SU-DHL-6 (cell line): ENCODE measurements at regions not wholly inside any gene's neighbourhood (a gene's known extent, or its start where the extent isn't known, plus 50 kb on each side); places are given as distances from the start of the nearest gene placed in this dataset.

Source experiments
- H2AFZ ChIP-seq: fragments of 200-600 bp; sonication (generic); 2 replicates; pipeline ENCODE4 v1.6.1; 2014; ENCODE audit warnings: low read depth, mild to moderate bottlenecking, moderate library complexity, mixed read lengths, antibody characterized with exemption, low read length; ENCODE audit not compliant: severe bottlenecking
- H3F3A ChIP-seq: fragments of 200-600 bp; shearing (Covaris generic); 2 replicates; pipeline ENCODE4 v1.6.0; 2016; ENCODE audit warnings: antibody characterized with exemption, mild to moderate bottlenecking; ENCODE audit not compliant: insufficient read depth
- H3K27ac ChIP-seq: fragments of 200-600 bp; sonication (generic); 2 replicates; pipeline ENCODE4 v1.5.1; 2016; ENCODE audit warnings: low read depth, mild to moderate bottlenecking, low read length, moderate library complexity, mixed read lengths
- H3K27me3 ChIP-seq: fragments of 200-600 bp; sonication (generic), shearing (Covaris generic); 2 replicates; pipeline ENCODE4 v1.6.0; 2014; ENCODE audit warnings: mild to moderate bottlenecking, low read length
- H3K36me3 ChIP-seq: fragments of 200-600 bp; sonication (generic); 2 replicates; pipeline ENCODE4 v1.6.1; 2014; ENCODE audit warnings: mild to moderate bottlenecking, low read length, mixed read lengths
- H3K4me2 ChIP-seq: fragments of 300-600, 200-600 bp; shearing (Covaris generic), sonication (generic); 2 replicates; pipeline ENCODE4 v1.6.0; 2014; ENCODE audit warnings: low read length, low read depth, mild to moderate bottlenecking; ENCODE audit not compliant: poor library complexity, severe bottlenecking
- H3K4me3 ChIP-seq: fragments of 200-600 bp; sonication (generic); 2 replicates; pipeline ENCODE4 v1.5.1; 2014; ENCODE audit warnings: antibody characterized with exemption, low read length, mild to moderate bottlenecking, mixed read lengths; ENCODE audit not compliant: insufficient read depth, poor library complexity, severe bottlenecking
- H3K79me2 ChIP-seq: fragments of 200-600 bp; sonication (generic); 2 replicates; pipeline ENCODE4 v1.6.1; 2014; ENCODE audit warnings: mild to moderate bottlenecking, low read length, moderate library complexity; ENCODE audit not compliant: insufficient read depth
- H3K9ac ChIP-seq: fragments of 200-600 bp; sonication (generic); 2 replicates; pipeline ENCODE4 v1.7.0; 2014; ENCODE audit warnings: mild to moderate bottlenecking, low read length
- H3K9me2 ChIP-seq: fragments of 200-600 bp; sonication (generic); replicated peaks from 2 replicates; pipeline ENCODE4 v1.6.1; 2014; ENCODE audit warnings: low read length; ENCODE audit not compliant: insufficient read depth
- H3K9me3 ChIP-seq: fragments of 200-600 bp; sonication (generic); 2 replicates; pipeline ENCODE4 v1.6.1; 2014; ENCODE audit warnings: low read length, mixed read lengths; ENCODE audit not compliant: insufficient read depth
- H4K20me1 ChIP-seq: fragments of 200-600 bp; sonication (generic); 2 replicates; pipeline ENCODE4 v1.6.1; 2014; ENCODE audit warnings: low read depth, mild to moderate bottlenecking, antibody characterized with exemption, low read length, moderate library complexity, mixed read lengths
- CTCF ChIP-seq: fragments of 200-600 bp; sonication (generic); IDR thresholded peaks from one replicate; pipeline ENCODE4 v1.5.1; 2017; ENCODE audit warnings: antibody characterized with exemption, mild to moderate bottlenecking, low read length, moderate library complexity; ENCODE audit not compliant: insufficient read depth, poor library complexity, severe bottlenecking
- EZH2phosphoT487 ChIP-seq: fragments of 200-600 bp; sonication (generic), shearing (Covaris generic); conservative IDR thresholded peaks from 2 replicates; pipeline ENCODE4 v1.6.1; 2018; ENCODE audit warnings: mild to moderate bottlenecking, antibody characterized with exemption, low read length, moderate library complexity, mixed read lengths

- no peak overlapping the region for H3K4me2 ChIP-seq
- H4K20me1 ChIP-seq = no peaks in the 10 kb centered on the region
- TF ChIP-seq CTCF = no peak
- TF ChIP-seq EZH2phosphoT487 = no peak
- no peak overlapping the region for H3K27ac ChIP-seq
- no peaks in the 10 kb centered on the region for H3K36me3 ChIP-seq
- no peaks in the 10 kb centered on the region for H3K9me3 ChIP-seq
- H3F3A ChIP-seq = no peaks in the 10 kb centered on the region
- no peak overlapping the region for H3K4me3 ChIP-seq
- no peaks in the 10 kb centered on the region for H3K9me2 ChIP-seq
- no peaks in the 10 kb centered on the region for H3K79me2 ChIP-seq
- H2AFZ ChIP-seq = no peak overlapping the region
- no peak overlapping the region for H3K9ac ChIP-seq
- H3K27me3 ChIP-seq = no peaks in the 10 kb centered on the region
Measured at GRCh38 chr6:77136086-77136485, 327.2 kb downstream of the HTR1B start.

GRCh38 chr6:77133031-77133430 lies 330.3 kb downstream of the HTR1B start:
- Histone ChIP-seq H3K36me3 (no peaks in the 10 kb centered on the region), H2AFZ (no peak overlapping the region)
- TF ChIP-seq EZH2phosphoT487 (no peak), CTCF (no peak)

GRCh38 chr6:77131426-77131825 lies 331.9 kb downstream of the HTR1B start:
- TF ChIP-seq EZH2phosphoT487 (no peak), CTCF (no peak)
- no peak overlapping the region for H3K4me3 ChIP-seq

More at GRCh38 chr6:77133031-77133430, 330.3 kb downstream of the HTR1B start:
- H3K4me2 ChIP-seq = no peak overlapping the region
- no peak overlapping the region for H3K9ac ChIP-seq
- no peaks in the 10 kb centered on the region for H3K79me2 ChIP-seq
- H3K9me2 ChIP-seq = no peaks in the 10 kb centered on the region
- H3K27me3 ChIP-seq = no peaks in the 10 kb centered on the region
- no peak overlapping the region for H3K4me3 ChIP-seq
- no peak overlapping the region for H3K27ac ChIP-seq
- H4K20me1 ChIP-seq = no peaks in the 10 kb centered on the region
- H3F3A ChIP-seq = no peaks in the 10 kb centered on the region
- H3K9me3 ChIP-seq = no peaks in the 10 kb centered on the region

More at GRCh38 chr6:77131426-77131825, 331.9 kb downstream of the HTR1B start:
- H3K9me2 ChIP-seq = no peaks in the 10 kb centered on the region
- no peaks in the 10 kb centered on the region for H4K20me1 ChIP-seq
- no peaks in the 10 kb centered on the region for H3K36me3 ChIP-seq
- no peaks in the 10 kb centered on the region for H3K27me3 ChIP-seq
- no peaks in the 10 kb centered on the region for H3F3A ChIP-seq
- no peak overlapping the region for H2AFZ ChIP-seq
- H3K4me2 ChIP-seq = no peak overlapping the region
- no peak overlapping the region for H3K27ac ChIP-seq
- no peaks in the 10 kb centered on the region for H3K79me2 ChIP-seq
- H3K9ac ChIP-seq = no peak overlapping the region
- H3K9me3 ChIP-seq = no peaks in the 10 kb centered on the region
